ENCODE measurements at regions not wholly inside any gene's neighbourhood (a gene's known extent, or its start where the extent isn't known, plus 50 kb on each side); places are given as distances from the start of the nearest gene placed in this dataset.
"Not testable (repeated sequence)": the region's sequence is repeated elsewhere in the genome, so short reads cannot be mapped to it uniquely, and the experiment has no call there.

GRCh38 chr15:89023311-89023961, 64.8 kb upstream of the ABHD2 start:
- TF ChIP-seq CTCF (conservative IDR thresholded peaks at IDR 0.05) = no peak
- peaks cover 10% of the 10 kb centered on the region for H3K4me1 Mint-ChIP-seq
- H3K4me3 Mint-ChIP-seq = no peak overlapping the region
- no peak overlapping the region for H3K27ac Mint-ChIP-seq (ENCODE audit: unreplicated experiment)
- H3K27me3 Mint-ChIP-seq (ENCODE audit: low read depth) = no peaks in the 10 kb centered on the region
- no peaks in the 10 kb centered on the region for H3K9me3 Mint-ChIP-seq
- no peaks in the 10 kb centered on the region for H3K36me3 Mint-ChIP-seq (ENCODE audit: low read depth)
- DNase-seq (ENCODE audit: low read depth, low spot score) = no peak

GRCh38 chr15:89024418-89024817, 63.8 kb upstream of the ABHD2 start:
- no peak for DNase-seq (ENCODE audit: low read depth, low spot score)
- no peaks in the 10 kb centered on the region for H3K27me3 Mint-ChIP-seq (ENCODE audit: low read depth)
- no peak for TF ChIP-seq CTCF (conservative IDR thresholded peaks at IDR 0.05)
- peaks cover 3% of the 10 kb centered on the region for H3K4me1 Mint-ChIP-seq
- H3K4me3 Mint-ChIP-seq = no peak overlapping the region
- H3K36me3 Mint-ChIP-seq (ENCODE audit: low read depth) = no peaks in the 10 kb centered on the region
- H3K9me3 Mint-ChIP-seq = no peaks in the 10 kb centered on the region
- H3K27ac Mint-ChIP-seq (ENCODE audit: unreplicated experiment) = no peak overlapping the region

GRCh38 chr15:89026167-89026566, 62.1 kb upstream of the ABHD2 start:
- no peaks in the 10 kb centered on the region for H3K36me3 Mint-ChIP-seq (ENCODE audit: low read depth)
- TF ChIP-seq CTCF (conservative IDR thresholded peaks at IDR 0.05) = no peak
- no peak overlapping the region for H3K27ac Mint-ChIP-seq (ENCODE audit: unreplicated experiment)
- H3K4me3 Mint-ChIP-seq = no peak overlapping the region
- no peak for DNase-seq (ENCODE audit: low read depth, low spot score)
- H3K9me3 Mint-ChIP-seq = peaks cover 2% of the 10 kb centered on the region
- H3K27me3 Mint-ChIP-seq (ENCODE audit: low read depth) = no peaks in the 10 kb centered on the region
- no peaks in the 10 kb centered on the region for H3K4me1 Mint-ChIP-seq

GRCh38 chr15:89028036-89028435, 60.2 kb upstream of the ABHD2 start:
- H3K9me3 Mint-ChIP-seq = peaks cover 2% of the 10 kb centered on the region
- H3K27ac Mint-ChIP-seq (ENCODE audit: unreplicated experiment) = peak overlapping the region; percentile 9
- DNase-seq (ENCODE audit: low read depth, low spot score) = no peak
- no peaks in the 10 kb centered on the region for H3K36me3 Mint-ChIP-seq (ENCODE audit: low read depth)
- H3K27me3 Mint-ChIP-seq (ENCODE audit: low read depth) = no peaks in the 10 kb centered on the region
- H3K4me1 Mint-ChIP-seq = no peaks in the 10 kb centered on the region
- H3K4me3 Mint-ChIP-seq = no peak overlapping the region
- no peak for TF ChIP-seq CTCF (conservative IDR thresholded peaks at IDR 0.05)

GRCh38 chr15:89030311-89030710, 57.9 kb upstream of the ABHD2 start:
- Mint-ChIP-seq H3K4me1 (no peaks in the 10 kb centered on the region), H3K36me3 (ENCODE audit: low read depth) (no peaks in the 10 kb centered on the region)

GRCh38 chr15:89031637-89032285, 56.5 kb upstream of the ABHD2 start:
- H3K4me3 Mint-ChIP-seq; H3K36me3 Mint-ChIP-seq (ENCODE audit: low read depth); H3K9me3 Mint-ChIP-seq; DNase-seq (ENCODE audit: low read depth, low spot score); H3K4me1 Mint-ChIP-seq; H3K27ac Mint-ChIP-seq (ENCODE audit: unreplicated experiment): not testable (repeated sequence)
- H3K27me3 Mint-ChIP-seq (ENCODE audit: low read depth) = peaks cover 12% of the 10 kb centered on the region

More at GRCh38 chr15:89030311-89030710, 57.9 kb upstream of the ABHD2 start:
- H3K4me3 Mint-ChIP-seq = no peak overlapping the region
- no peak overlapping the region for H3K27ac Mint-ChIP-seq (ENCODE audit: unreplicated experiment)
- H3K27me3 Mint-ChIP-seq (ENCODE audit: low read depth) = peaks cover 3% of the 10 kb centered on the region
- no peak for DNase-seq (ENCODE audit: low read depth, low spot score)
- H3K9me3 Mint-ChIP-seq = peaks cover 2% of the 10 kb centered on the region
- TF ChIP-seq CTCF (conservative IDR thresholded peaks at IDR 0.05) = no peak

All from neural crest cell (in vitro differentiated cells).